ENCODE measurements at regions not wholly inside any gene's neighbourhood (a gene's known extent, or its start where the extent isn't known, plus 50 kb on each side); places are given as distances from the start of the nearest gene placed in this dataset.

DNA sequence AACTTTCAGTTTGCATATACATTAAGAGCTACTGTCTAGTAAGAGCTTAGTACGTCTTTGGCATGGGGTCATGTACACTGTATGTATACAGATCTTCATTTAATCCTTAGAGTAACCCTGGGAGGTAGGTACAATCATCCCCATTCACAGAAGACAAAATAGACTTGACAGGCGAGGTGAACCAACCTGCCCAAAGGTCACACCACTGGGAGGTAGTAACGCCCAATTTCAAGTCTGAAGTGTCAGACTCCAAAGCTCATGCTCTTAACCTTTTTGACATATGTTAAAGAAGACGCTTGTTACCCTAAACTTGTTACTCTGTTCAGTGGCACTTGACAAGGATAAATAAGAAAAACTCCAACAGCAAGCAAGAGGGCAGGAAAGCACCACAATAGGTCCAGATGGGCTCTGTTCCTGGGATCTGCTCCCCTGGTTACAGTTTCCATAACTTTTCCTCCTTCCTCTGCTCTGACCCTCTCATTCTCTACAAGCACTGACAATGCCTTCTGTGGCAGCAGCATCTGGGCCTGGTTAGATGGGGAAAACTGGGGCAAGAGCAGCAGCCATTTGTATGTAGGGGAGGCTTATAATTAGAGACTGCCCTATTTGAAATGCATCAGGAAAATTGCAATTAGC lies 64.7 kb upstream of the SERTAD2 start:
- DNase-seq (ENCODE audit: low read depth), result no peak
- H3K4me3 ChIP-seq (ENCODE audit: low read depth, low read length), result no peak overlapping the region
- TF ChIP-seq CTCF (IDR thresholded peaks at IDR 0.05; ENCODE audit: insufficient read depth, low read depth, low read length, missing control alignments), result no peak

- no peak for DNase-seq (ENCODE audit: low read depth)
- TF ChIP-seq CTCF (IDR thresholded peaks at IDR 0.05; ENCODE audit: insufficient read depth, low read depth, low read length, missing control alignments), result no peak
Measured at GRCh38 chr2:64720535-64721319, 67.0 kb upstream of the SERTAD2 start.

GRCh38 chr2:64721320-64721623 lies 67.6 kb upstream of the SERTAD2 start:
- H3K4me3 ChIP-seq (ENCODE audit: low read depth, low read length), result no peak overlapping the region
- no peak for TF ChIP-seq CTCF (IDR thresholded peaks at IDR 0.05; ENCODE audit: insufficient read depth, low read depth, low read length, missing control alignments)
- DNase-seq (ENCODE audit: low read depth), result no peak

More at GRCh38 chr2:64720535-64721319, 67.0 kb upstream of the SERTAD2 start:
- no peak overlapping the region for H3K4me3 ChIP-seq (ENCODE audit: low read depth, low read length)

DNA sequence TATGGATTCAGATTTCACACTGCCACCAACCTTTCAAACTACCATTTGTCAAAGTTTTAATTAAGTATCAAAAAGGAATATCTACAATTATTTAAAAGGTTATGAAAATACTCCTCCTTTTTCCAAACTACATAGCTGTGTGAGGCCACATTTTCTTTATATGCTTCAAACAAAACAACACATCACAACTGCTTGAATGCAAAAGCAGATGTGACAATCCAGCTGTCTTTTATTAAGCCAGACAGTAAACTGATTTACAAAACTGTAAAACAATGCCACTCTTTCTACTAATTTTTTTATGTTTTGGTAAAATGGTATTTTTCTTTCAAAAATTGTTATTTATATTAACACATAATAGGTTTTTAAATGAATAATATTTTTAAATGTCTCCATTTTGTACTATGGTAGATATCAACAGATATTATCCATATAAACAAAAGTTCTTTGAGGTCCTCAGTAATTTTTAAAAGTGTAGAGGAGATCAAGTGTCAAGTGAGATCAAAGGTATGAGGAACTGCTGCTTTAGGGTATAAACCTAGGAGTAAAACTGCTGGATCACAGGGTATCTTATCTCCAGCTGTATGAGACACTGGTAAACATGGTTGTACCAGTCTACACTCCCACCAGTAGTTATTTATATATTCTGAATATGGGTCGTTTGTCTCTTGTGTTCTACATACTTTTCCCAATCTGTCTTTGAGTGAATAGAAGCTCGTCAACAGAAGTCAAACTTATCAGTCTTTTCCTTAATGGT lies 68.8 kb upstream of the SERTAD2 start:
- TF ChIP-seq CTCF (IDR thresholded peaks at IDR 0.05; ENCODE audit: insufficient read depth, low read depth, low read length, missing control alignments), result no peak
- no peak for DNase-seq (ENCODE audit: low read depth)
- H3K4me3 ChIP-seq (ENCODE audit: low read depth, low read length), result no peak overlapping the region

DNA sequence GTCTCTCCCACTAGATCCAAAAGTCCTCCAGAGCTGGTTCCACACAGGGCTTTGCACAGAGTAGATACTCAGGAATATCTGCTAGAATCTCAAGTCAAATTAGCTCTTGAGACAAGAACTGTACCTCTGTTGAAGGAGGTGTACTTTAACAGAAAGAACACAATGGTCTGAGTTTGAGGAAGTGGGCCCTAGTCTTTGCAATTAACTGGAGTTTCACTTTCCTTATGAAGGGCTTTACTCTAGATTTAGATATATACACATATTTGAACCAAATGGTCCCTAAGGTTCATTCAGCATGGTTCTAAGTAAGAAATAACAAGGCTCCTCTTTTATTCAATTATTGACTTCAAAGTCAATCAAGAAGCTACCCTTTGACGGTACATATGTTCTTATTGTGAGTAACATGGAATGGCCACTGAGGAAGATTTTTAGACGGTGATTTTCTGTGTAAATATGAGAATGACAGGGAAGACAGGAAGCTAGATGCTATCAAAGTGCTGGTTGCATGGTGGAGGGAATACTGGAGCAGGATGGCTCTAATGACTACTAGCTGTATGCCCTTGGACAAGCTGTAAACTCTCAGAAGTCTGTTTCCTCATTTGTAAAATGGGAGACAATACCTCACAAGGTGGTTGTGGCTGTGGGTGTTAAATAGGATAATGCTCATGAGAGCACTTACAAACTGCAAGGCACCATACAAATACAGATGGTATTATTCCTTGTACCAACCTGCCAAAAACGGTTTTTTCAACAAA lies 73.5 kb upstream of the SERTAD2 start:
- TF ChIP-seq CTCF (IDR thresholded peaks at IDR 0.05; ENCODE audit: insufficient read depth, low read depth, low read length, missing control alignments), result no peak
- H3K4me3 ChIP-seq (ENCODE audit: low read depth, low read length), result peak overlapping the region; percentile 35
- DNase-seq (ENCODE audit: low read depth), result peak; percentile 87

- peak overlapping the region; percentile 35 for H3K4me3 ChIP-seq (ENCODE audit: low read depth, low read length)
- DNase-seq (ENCODE audit: low read depth), result peak; percentile 35
- TF ChIP-seq CTCF (IDR thresholded peaks at IDR 0.05; ENCODE audit: insufficient read depth, low read depth, low read length, missing control alignments), result no peak
Measured at GRCh38 chr2:64727843-64728463, 74.2 kb upstream of the SERTAD2 start.
